Prostate gland (tissue), 2 donors: ENCODE measurements at regions not wholly inside any gene's neighbourhood (a gene's known extent, or its start where the extent isn't known, plus 50 kb on each side); places are given as distances from the start of the nearest gene placed in this dataset.
"Not testable (repeated sequence)": the region's sequence is repeated elsewhere in the genome, so short reads cannot be mapped to it uniquely, and the experiment has no call there.

Experiments used
- DNase-seq: peaks from one replicate; pipeline ENCODE4 v3.0.0-alpha.2; 2019; ENCODE audit warnings: low spot score
- H3K27ac ChIP-seq, 2 donors: fragments of 200-600 bp; sonication (generic); 2 replicates each; pipeline ENCODE4 v1.5.1; 2017 to 2019
- H3K27me3 ChIP-seq: fragments of 200-600 bp; sonication (generic); replicated peaks from 2 replicates; pipeline ENCODE4 v1.5.1; 2019; ENCODE audit not compliant: insufficient read depth
- H3K36me3 ChIP-seq, 2 donors: fragments of 200-600 bp; sonication (generic); 1 replicate in 1 of 2; 2 replicates in 1 of 2; pipeline versions ENCODE4 v1.5.1 to v1.8.1; 2017 to 2019
- H3K4me1 ChIP-seq: fragments of 200-600 bp; sonication (generic); replicated peaks from 2 replicates; pipeline ENCODE4 v1.5.1; 2019
- H3K4me3 ChIP-seq, 2 donors: fragments of 200-600 bp; sonication (generic); 2 replicates each; pipeline ENCODE4 v1.5.1; 2017 to 2019
- H3K9me3 ChIP-seq: fragments of 200-600 bp; sonication (generic); 2 replicates; pipeline ENCODE4 v1.5.1; 2017
- POLR2A ChIP-seq: fragments of 450-650 bp; IDR thresholded peaks from one replicate; pipeline ENCODE4 v1.6.1; 2016; ENCODE audit warnings: antibody characterized with exemption, mild to moderate bottlenecking
- POLR2AphosphoS5 ChIP-seq: sonication (generic); formaldehyde crosslinking; IDR thresholded peaks from one replicate; pipeline ENCODE4 v1.6.1; 2017; ENCODE audit warnings: antibody characterized with exemption
- WGBS: methylation state at CpG from one replicate; pipeline ENCODE4 v1.1.5; 2018; 5-methylcytosine and 5-hydroxymethylcytosine counted together
- intact Hi-C: fragments of 100-400 bp; cut with DNase I; formaldehyde crosslinking; loops from one replicate; pipeline ENCODE4 v1.14.2; 2022
- TF ChIP-seq, protein P1 (sequence below), 4 experiments: fragments of 200-600 bp in 2 of 4; fragments of 450-650 bp in 2 of 4; sonication (generic) in 2 of 4; IDR thresholded peaks; 1 replicate in 3 of 4; 2 replicates in 1 of 4; pipeline ENCODE4 v1.5.1; 2016 to 2019; ENCODE audit warnings: antibody characterized with exemption in 4 of 4, mild to moderate bottlenecking in 2 of 4, moderate library complexity in 2 of 4

GRCh38 chr3:152905631-152906030, 70.7 kb downstream of the P2RY1 start:
- Histone ChIP-seq H3K4me1 (no peaks in the 10 kb centered on the region), H3K27ac (no peak overlapping the region), H3K9me3 (no peaks in the 10 kb centered on the region), H3K27me3 (no peaks in the 10 kb centered on the region), H3K4me3 (no peak overlapping the region), H3K36me3 (no peaks in the 10 kb centered on the region)
- intact Hi-C loops, result no loop called here
- TF ChIP-seq POLR2AphosphoS5 (no peak), POLR2A (no peak)
- TF ChIP-seq, protein P1, sequence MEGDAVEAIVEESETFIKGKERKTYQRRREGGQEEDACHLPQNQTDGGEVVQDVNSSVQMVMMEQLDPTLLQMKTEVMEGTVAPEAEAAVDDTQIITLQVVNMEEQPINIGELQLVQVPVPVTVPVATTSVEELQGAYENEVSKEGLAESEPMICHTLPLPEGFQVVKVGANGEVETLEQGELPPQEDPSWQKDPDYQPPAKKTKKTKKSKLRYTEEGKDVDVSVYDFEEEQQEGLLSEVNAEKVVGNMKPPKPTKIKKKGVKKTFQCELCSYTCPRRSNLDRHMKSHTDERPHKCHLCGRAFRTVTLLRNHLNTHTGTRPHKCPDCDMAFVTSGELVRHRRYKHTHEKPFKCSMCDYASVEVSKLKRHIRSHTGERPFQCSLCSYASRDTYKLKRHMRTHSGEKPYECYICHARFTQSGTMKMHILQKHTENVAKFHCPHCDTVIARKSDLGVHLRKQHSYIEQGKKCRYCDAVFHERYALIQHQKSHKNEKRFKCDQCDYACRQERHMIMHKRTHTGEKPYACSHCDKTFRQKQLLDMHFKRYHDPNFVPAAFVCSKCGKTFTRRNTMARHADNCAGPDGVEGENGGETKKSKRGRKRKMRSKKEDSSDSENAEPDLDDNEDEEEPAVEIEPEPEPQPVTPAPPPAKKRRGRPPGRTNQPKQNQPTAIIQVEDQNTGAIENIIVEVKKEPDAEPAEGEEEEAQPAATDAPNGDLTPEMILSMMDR (IDR thresholded peaks at IDR 0.05), result no peak
- no peak for DNase-seq

GRCh38 chr3:152909180-152909883, 74.4 kb downstream of the P2RY1 start:
- H3K27me3 ChIP-seq, result no peaks in the 10 kb centered on the region
- no peaks in the 10 kb centered on the region for H3K36me3 ChIP-seq
- 66% methylated on average over 2 of the region's 2 CpGs for WGBS
- no peak for TF ChIP-seq POLR2A
- TF ChIP-seq POLR2AphosphoS5, result no peak
- TF ChIP-seq, protein P1 (IDR thresholded peaks at IDR 0.05), result no peak
- DNase-seq, result no peak
- H3K4me3 ChIP-seq, result no peak overlapping the region
- no peaks in the 10 kb centered on the region for H3K9me3 ChIP-seq
- no peak overlapping the region for H3K27ac ChIP-seq
- H3K4me1 ChIP-seq, result no peaks in the 10 kb centered on the region
- intact Hi-C loops, result no loop called here

GRCh38 chr3:152910211-152910610, 75.3 kb downstream of the P2RY1 start:
- no peak for TF ChIP-seq POLR2AphosphoS5
- no peak for TF ChIP-seq POLR2A
- TF ChIP-seq, protein P1 (IDR thresholded peaks at IDR 0.05), result no peak
- Histone ChIP-seq H3K9me3 (no peaks in the 10 kb centered on the region), H3K27me3 (no peaks in the 10 kb centered on the region), H3K4me1 (no peaks in the 10 kb centered on the region), H3K36me3 (no peaks in the 10 kb centered on the region), H3K4me3 (no peak overlapping the region), H3K27ac (no peak overlapping the region)
- intact Hi-C loops, result no loop called here
- no peak for DNase-seq
- 80% methylated on average over 4 of the region's 4 CpGs for WGBS

GRCh38 chr3:152910966-152911365, 76.0 kb downstream of the P2RY1 start:
- WGBS, result 22% methylated on average over 1 of the region's 1 CpG
- Histone ChIP-seq H3K36me3 (no peaks in the 10 kb centered on the region), H3K4me1 (no peaks in the 10 kb centered on the region), H3K27me3 (no peaks in the 10 kb centered on the region), H3K27ac (no peak overlapping the region), H3K9me3 (no peaks in the 10 kb centered on the region), H3K4me3 (no peak overlapping the region)
- TF ChIP-seq, protein P1 (IDR thresholded peaks at IDR 0.05), result no peak
- TF ChIP-seq POLR2AphosphoS5, result peak; percentile 33
- TF ChIP-seq POLR2A, result no peak
- intact Hi-C loops, result no loop called here
- DNase-seq, result peak; percentile 53

GRCh38 chr3:152914743-152915142, 79.8 kb downstream of the P2RY1 start:
- intact Hi-C loops, result not testable (repeated sequence)
- 89% methylated on average over 8 of the region's 8 CpGs for WGBS

More at GRCh38 chr3:152914743-152915142, 79.8 kb downstream of the P2RY1 start:
- H3K27me3 ChIP-seq, H3K27ac ChIP-seq, H3K9me3 ChIP-seq, H3K4me1 ChIP-seq, DNase-seq, H3K36me3 ChIP-seq, H3K4me3 ChIP-seq: not testable (repeated sequence)
